HL-60 (cell line): ENCODE measurements at regions not wholly inside any gene's neighbourhood (a gene's known extent, or its start where the extent isn't known, plus 50 kb on each side); places are given as distances from the start of the nearest gene placed in this dataset.

Experiments
- DNase-seq, 2 experiments: peaks; one replicate each; pipeline ENCODE4 v3.0.0-alpha.2; 2010 to 2020; ENCODE audit warnings: low read depth in 1 of 2, low spot score in 1 of 2
- H3K27ac ChIP-seq: fragments of 250-450 bp; sonication (Bioruptor Pico); replicated peaks from 2 replicates; pipeline ENCODE4 v1.5.1; 2020; ENCODE audit warnings: mild to moderate bottlenecking, moderate library complexity
- H3K27me3 ChIP-seq: fragments of 250-450 bp; sonication (Bioruptor Pico); 2 replicates; pipeline ENCODE4 v1.5.1; 2021; ENCODE audit warnings: mild to moderate bottlenecking, moderate library complexity; ENCODE audit not compliant: insufficient read depth, poor library complexity, severe bottlenecking
- H3K4me3 ChIP-seq: replicated peaks from 2 replicates; pipeline ENCODE4 v1.5.1; 2011; ENCODE audit warnings: mild to moderate bottlenecking, control low read depth, low read length; ENCODE audit not compliant: insufficient read depth
- CTCF ChIP-seq: IDR thresholded peaks from one replicate; pipeline ENCODE4 v1.5.1; 2011; ENCODE audit warnings: low read length, control low read depth, inconsistent platforms; ENCODE audit not compliant: insufficient read depth
- GABPA ChIP-seq: IDR thresholded peaks from 2 replicates; pipeline ENCODE4 v1.6.1; 2012; ENCODE audit warnings: low read depth
- POLR2AphosphoS5 ChIP-seq: IDR thresholded peaks from 2 replicates; pipeline ENCODE4 v1.6.1; 2012; ENCODE audit warnings: low read depth
- REST ChIP-seq: IDR thresholded peaks from 2 replicates; pipeline ENCODE4 v1.6.1; 2012; ENCODE audit warnings: low read depth; ENCODE audit not compliant: insufficient replicate concordance
- SPI1 ChIP-seq: IDR thresholded peaks from 2 replicates; pipeline ENCODE4 v1.6.1; 2012; ENCODE audit warnings: low read depth, mild to moderate bottlenecking, borderline replicate concordance

GRCh38 chr18:72458271-72458670, 85.9 kb downstream of the CBLN2 start:
- no peak overlapping the region for H3K27ac ChIP-seq
- DNase-seq: no peak
- H3K4me3 ChIP-seq: no peak overlapping the region
- TF ChIP-seq SPI1: no peak
- TF ChIP-seq POLR2AphosphoS5: no peak
- no peak for TF ChIP-seq REST
- TF ChIP-seq GABPA: no peak
- no peak for TF ChIP-seq CTCF
- no peaks in the 10 kb centered on the region for H3K27me3 ChIP-seq

GRCh38 chr18:72456802-72457201, 87.3 kb downstream of the CBLN2 start:
- no peak for DNase-seq
- Histone ChIP-seq H3K27ac (no peak overlapping the region), H3K27me3 (no peaks in the 10 kb centered on the region), H3K4me3 (no peak overlapping the region)
- TF ChIP-seq CTCF (no peak), POLR2AphosphoS5 (no peak), GABPA (no peak)

GRCh38 chr18:72452328-72452727, 91.8 kb downstream of the CBLN2 start:
- no peak for TF ChIP-seq SPI1
- no peak for TF ChIP-seq REST
- no peak for TF ChIP-seq GABPA
- TF ChIP-seq POLR2AphosphoS5: no peak
- no peak for TF ChIP-seq CTCF
- H3K27ac ChIP-seq: no peak overlapping the region
- no peaks in the 10 kb centered on the region for H3K27me3 ChIP-seq
- DNase-seq: no peak
- no peak overlapping the region for H3K4me3 ChIP-seq

GRCh38 chr18:72444798-72445155, 99.4 kb downstream of the CBLN2 start:
- H3K27ac ChIP-seq: no peak overlapping the region
- DNase-seq: no peak
- no peak overlapping the region for H3K4me3 ChIP-seq
- H3K27me3 ChIP-seq: no peaks in the 10 kb centered on the region
- TF ChIP-seq CTCF (no peak), REST (no peak), SPI1 (no peak), POLR2AphosphoS5 (no peak), GABPA (no peak)
